PC-3 (cell line): ENCODE measurements at regions not wholly inside any gene's neighbourhood (a gene's known extent, or its start where the extent isn't known, plus 50 kb on each side); places are given as distances from the start of the nearest gene placed in this dataset.

Experiments
- ATAC-seq: fragments of 200-7000 bp; cut with Tn5 transposase; 2 replicates; pipeline ENCODE4 v1.9.1; 2020; ENCODE audit warnings: mild to moderate bottlenecking, moderate library complexity
- BruUV-seq: library from RNA; stranded (reverse); fragments of 400-500 nt; replicated peaks from 2 replicates; lab custom pipeline; 2021; lab: Mats Ljungman, UMichigan
- CTCF ChIA-PET: fragments of 300-600 bp; sonication (Branson Sonifier 250); formaldehyde crosslinking; loops from one replicate; lab custom pipeline; 2022; ENCODE audit warnings: antibody characterized with exemption; lab: Charles Lee
- POLR2A ChIA-PET: fragments of 300-600 bp; sonication (Branson Sonifier 250); formaldehyde crosslinking; loops from one replicate; lab custom pipeline; 2022; ENCODE audit warnings: antibody characterized with exemption; ENCODE audit not compliant: unreplicated experiment; lab: Charles Lee
- DNase-seq: peaks from one replicate; pipeline ENCODE4 v3.0.0-alpha.2; 2015
- H2AFZ ChIP-seq: fragments of 300-600 bp; sonication (generic); 2 replicates; pipeline ENCODE4 v1.6.0; 2016; ENCODE audit warnings: antibody characterized with exemption, low read length
- H3F3A ChIP-seq: fragments of 300-600 bp; sonication (generic); one replicate; pipeline ENCODE4 v1.6.0; 2017; ENCODE audit warnings: antibody characterized with exemption, low read length, control low read depth, mild to moderate bottlenecking; ENCODE audit not compliant: unreplicated experiment
- H3K27ac ChIP-seq: fragments of 300-600 bp; sonication (generic); 2 replicates; pipeline ENCODE4 v1.5.1; 2016; ENCODE audit warnings: mild to moderate bottlenecking, low read length
- H3K27me3 ChIP-seq: fragments of 300-600 bp; sonication (generic); 2 replicates; pipeline ENCODE4 v1.6.1; 2016; ENCODE audit warnings: low read length, mixed read lengths
- H3K36me3 ChIP-seq: fragments of 300-600 bp; sonication (generic); 2 replicates; pipeline ENCODE4 v1.6.1; 2016; ENCODE audit warnings: low read depth, mixed run types, low read length, mixed read lengths
- H3K4me1 ChIP-seq: fragments of 300-600 bp; sonication (generic); 2 replicates; pipeline ENCODE4 v1.5.1; 2016; ENCODE audit warnings: low read length; ENCODE audit not compliant: insufficient read depth
- H3K4me2 ChIP-seq: fragments of 300-600 bp; sonication (generic); 2 replicates; pipeline ENCODE4 v1.6.0; 2016; ENCODE audit warnings: low read length
- H3K4me3 ChIP-seq: fragments of 300-600 bp; sonication (generic); 2 replicates; pipeline ENCODE4 v1.5.1; 2016; ENCODE audit warnings: mild to moderate bottlenecking, low read length, mixed read lengths
- H3K79me2 ChIP-seq: fragments of 300-600 bp; sonication (generic); 2 replicates; pipeline ENCODE4 v1.6.1; 2017; ENCODE audit warnings: low read length, mixed read lengths
- H3K9ac ChIP-seq: fragments of 300-600 bp; sonication (generic); 2 replicates; pipeline ENCODE4 v1.6.0; 2016; ENCODE audit warnings: mild to moderate bottlenecking, low read length
- H3K9me2 ChIP-seq: fragments of 300-600 bp; sonication (generic); replicated peaks from 2 replicates; pipeline ENCODE4 v1.6.1; 2016; ENCODE audit warnings: mixed run types, low read length, mixed read lengths
- H3K9me3 ChIP-seq: fragments of 300-600 bp; sonication (generic); 2 replicates; pipeline ENCODE4 v1.6.1; 2016; ENCODE audit warnings: low read length, mixed read lengths
- H4K20me1 ChIP-seq: fragments of 300-600 bp; sonication (generic); 2 replicates; pipeline ENCODE4 v1.6.1; 2016; ENCODE audit warnings: low read length, mixed read lengths
- EZH2 ChIP-seq: fragments of 300-600 bp; sonication (generic); IDR thresholded peaks from one replicate; pipeline ENCODE4 v1.6.1; 2017; ENCODE audit warnings: antibody characterized with exemption, mild to moderate bottlenecking, low read length; ENCODE audit not compliant: unreplicated experiment
- EZH2phosphoT487 ChIP-seq: fragments of 300-600 bp; sonication (generic); IDR thresholded peaks from 2 replicates; pipeline ENCODE4 v1.6.1; 2018; ENCODE audit warnings: mild to moderate bottlenecking, antibody characterized with exemption, low read length, borderline replicate concordance
- intact Hi-C: fragments of 100-400 bp; cut with micrococcal nuclease; formaldehyde crosslinking; loops from 2 replicates; pipeline ENCODE4 v1.9.0; 2023
- TF ChIP-seq, protein P1 (sequence below): fragments of 300-600 bp; sonication (generic); conservative IDR thresholded peaks from 2 replicates; pipeline ENCODE4 v1.5.1; 2017; ENCODE audit warnings: antibody characterized with exemption, low read depth, mild to moderate bottlenecking, low read length

DNA sequence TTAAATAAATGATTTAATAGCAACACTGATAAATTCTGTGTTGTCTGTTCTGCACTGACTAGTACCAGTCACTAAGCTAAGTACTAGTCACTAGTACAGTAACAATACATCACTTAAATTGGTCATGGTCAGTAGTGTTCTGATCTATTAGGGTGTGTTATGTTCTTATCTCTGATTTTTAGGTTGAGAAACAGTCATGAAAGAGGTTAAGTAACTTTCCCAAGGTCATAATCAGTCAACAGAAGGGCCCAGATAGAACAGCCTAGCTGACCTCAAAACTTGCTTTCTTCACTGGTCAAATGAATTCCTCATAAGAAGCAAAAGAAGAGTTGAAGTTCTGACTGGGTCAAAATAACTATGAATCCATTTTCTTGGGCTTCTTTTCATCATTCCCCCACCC is 1492.7 kb downstream of the MAT2B start:
- ATAC-seq, result no peak
- no peaks in the 10 kb centered on the region for H3K9me3 ChIP-seq
- H3K4me2 ChIP-seq, result no peak overlapping the region
- no peaks in the 10 kb centered on the region for H3K27me3 ChIP-seq
- H3K9me2 ChIP-seq, result no peaks in the 10 kb centered on the region
- no peaks in the 10 kb centered on the region for H3F3A ChIP-seq
- no peak overlapping the region for H3K27ac ChIP-seq
- BruUV-seq, result no TSS peak
- no peaks in the 10 kb centered on the region for H3K4me1 ChIP-seq
- POLR2A ChIA-PET, result no interaction called here
- no peaks in the 10 kb centered on the region for H3K79me2 ChIP-seq
- no peaks in the 10 kb centered on the region for H4K20me1 ChIP-seq
- DNase-seq, result no peak
- H3K9ac ChIP-seq, result no peak overlapping the region
- H3K36me3 ChIP-seq, result no peaks in the 10 kb centered on the region
- H3K4me3 ChIP-seq, result no peak overlapping the region
- intact Hi-C loops, result no loop called here
- TF ChIP-seq, protein P1, sequence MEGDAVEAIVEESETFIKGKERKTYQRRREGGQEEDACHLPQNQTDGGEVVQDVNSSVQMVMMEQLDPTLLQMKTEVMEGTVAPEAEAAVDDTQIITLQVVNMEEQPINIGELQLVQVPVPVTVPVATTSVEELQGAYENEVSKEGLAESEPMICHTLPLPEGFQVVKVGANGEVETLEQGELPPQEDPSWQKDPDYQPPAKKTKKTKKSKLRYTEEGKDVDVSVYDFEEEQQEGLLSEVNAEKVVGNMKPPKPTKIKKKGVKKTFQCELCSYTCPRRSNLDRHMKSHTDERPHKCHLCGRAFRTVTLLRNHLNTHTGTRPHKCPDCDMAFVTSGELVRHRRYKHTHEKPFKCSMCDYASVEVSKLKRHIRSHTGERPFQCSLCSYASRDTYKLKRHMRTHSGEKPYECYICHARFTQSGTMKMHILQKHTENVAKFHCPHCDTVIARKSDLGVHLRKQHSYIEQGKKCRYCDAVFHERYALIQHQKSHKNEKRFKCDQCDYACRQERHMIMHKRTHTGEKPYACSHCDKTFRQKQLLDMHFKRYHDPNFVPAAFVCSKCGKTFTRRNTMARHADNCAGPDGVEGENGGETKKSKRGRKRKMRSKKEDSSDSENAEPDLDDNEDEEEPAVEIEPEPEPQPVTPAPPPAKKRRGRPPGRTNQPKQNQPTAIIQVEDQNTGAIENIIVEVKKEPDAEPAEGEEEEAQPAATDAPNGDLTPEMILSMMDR, result no peak
- TF ChIP-seq EZH2phosphoT487 (no peak), EZH2 (no peak)
- no peak overlapping the region for H2AFZ ChIP-seq
- CTCF ChIA-PET, result no interaction called here

DNA sequence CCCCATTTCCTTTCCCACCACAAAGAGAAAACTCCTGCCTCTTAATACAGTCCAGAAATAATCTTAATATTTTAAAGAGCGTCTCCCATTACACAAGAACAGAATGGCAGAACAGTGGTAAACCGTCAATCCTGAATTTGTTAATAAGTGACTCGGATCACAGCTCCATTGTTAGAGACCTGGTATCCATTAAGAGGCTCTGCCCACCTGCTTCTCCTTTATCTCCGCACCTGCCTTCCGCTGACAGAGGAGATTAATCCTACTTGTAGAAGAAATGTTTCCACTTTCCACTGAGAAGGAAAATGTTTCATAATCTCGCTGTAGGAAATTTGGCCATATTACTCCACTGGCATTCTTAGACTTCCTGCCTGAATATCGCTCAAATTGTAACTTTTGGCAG is 1493.2 kb downstream of the MAT2B start:
- ChIA-PET POLR2A (no interaction called here), CTCF (no interaction called here)
- Histone ChIP-seq H4K20me1 (no peaks in the 10 kb centered on the region), H3K9me3 (no peaks in the 10 kb centered on the region), H3K4me2 (no peak overlapping the region), H3K4me3 (no peak overlapping the region), H3K9ac (no peak overlapping the region), H3K36me3 (no peaks in the 10 kb centered on the region), H3K27me3 (no peaks in the 10 kb centered on the region), H3K9me2 (no peaks in the 10 kb centered on the region), H2AFZ (no peak overlapping the region), H3K27ac (no peak overlapping the region), H3K4me1 (no peaks in the 10 kb centered on the region), H3K79me2 (no peaks in the 10 kb centered on the region), H3F3A (no peaks in the 10 kb centered on the region)
- BruUV-seq, result no TSS peak
- intact Hi-C loops, result no loop called here
- no peak for DNase-seq
- ATAC-seq, result no peak
- TF ChIP-seq EZH2phosphoT487, result no peak
- no peak for TF ChIP-seq EZH2
- TF ChIP-seq, protein P1, result no peak

DNA sequence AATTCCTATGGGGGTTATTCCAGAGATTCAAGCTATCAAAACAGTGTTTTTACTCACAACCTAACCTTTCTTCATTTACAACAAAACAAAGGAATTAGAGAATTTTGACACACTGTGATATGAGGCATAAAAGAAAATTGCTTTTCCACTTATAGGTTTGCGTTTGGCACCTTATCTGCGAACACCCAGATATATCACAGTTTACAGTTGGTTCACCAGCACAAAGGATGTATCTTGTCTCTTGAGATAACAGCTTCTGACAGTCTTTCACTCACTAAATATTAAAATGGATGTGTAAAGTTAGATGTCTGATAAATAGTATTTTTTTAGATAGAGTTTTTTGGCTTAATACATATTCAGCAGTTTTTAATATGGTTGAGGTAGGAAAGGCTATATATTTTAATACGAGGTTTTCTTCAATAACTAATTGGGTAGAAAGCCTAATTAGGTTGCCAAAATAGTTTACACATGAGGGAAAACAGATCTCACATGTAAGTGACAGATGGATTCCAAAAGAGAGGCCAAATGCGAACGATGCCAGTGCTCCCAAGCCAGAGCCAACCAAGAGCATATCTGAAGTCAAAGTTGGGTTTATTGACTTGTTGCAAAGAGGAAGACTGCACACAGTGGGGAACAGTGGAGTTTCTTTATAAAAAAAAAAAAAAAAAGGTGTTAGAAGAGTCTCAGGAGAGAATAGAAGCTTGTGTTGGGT is 1495.2 kb downstream of the MAT2B start:
- no peak overlapping the region for H3K9ac ChIP-seq
- no peaks in the 10 kb centered on the region for H3K9me3 ChIP-seq
- H3F3A ChIP-seq, result no peaks in the 10 kb centered on the region
- no peak overlapping the region for H3K4me3 ChIP-seq
- CTCF ChIA-PET, result no interaction called here
- H3K4me1 ChIP-seq, result no peaks in the 10 kb centered on the region
- no peaks in the 10 kb centered on the region for H3K79me2 ChIP-seq
- POLR2A ChIA-PET, result no interaction called here
- no peaks in the 10 kb centered on the region for H3K9me2 ChIP-seq
- TF ChIP-seq EZH2phosphoT487 (no peak), EZH2 (no peak)
- TF ChIP-seq, protein P1, result no peak
- H3K36me3 ChIP-seq, result no peaks in the 10 kb centered on the region
- H2AFZ ChIP-seq, result no peak overlapping the region
- intact Hi-C loops, result no loop called here
- H4K20me1 ChIP-seq, result no peaks in the 10 kb centered on the region
- H3K4me2 ChIP-seq, result no peak overlapping the region
- no peak overlapping the region for H3K27ac ChIP-seq
- H3K27me3 ChIP-seq, result no peaks in the 10 kb centered on the region
- DNase-seq, result no peak
- no TSS peak for BruUV-seq
- no peak for ATAC-seq
